GM10266 (cell line): ENCODE measurements at regions not wholly inside any gene's neighbourhood (a gene's known extent, or its start where the extent isn't known, plus 50 kb on each side); places are given as distances from the start of the nearest gene placed in this dataset.
"Not testable (repeated sequence)": the region's sequence is repeated elsewhere in the genome, so short reads cannot be mapped to it uniquely, and the experiment has no call there.

Source experiments
- DNase-seq: peaks from one replicate; pipeline ENCODE4 v3.0.0; 2012; ENCODE audit errors: extremely low spot score
- TF ChIP-seq, protein P1 (sequence below): IDR thresholded peaks from 2 replicates; pipeline ENCODE4 v1.5.1; 2012; ENCODE audit warnings: mild to moderate bottlenecking, low read depth; ENCODE audit not compliant: control insufficient read depth, insufficient read depth; ENCODE audit errors: missing control alignments

DNA sequence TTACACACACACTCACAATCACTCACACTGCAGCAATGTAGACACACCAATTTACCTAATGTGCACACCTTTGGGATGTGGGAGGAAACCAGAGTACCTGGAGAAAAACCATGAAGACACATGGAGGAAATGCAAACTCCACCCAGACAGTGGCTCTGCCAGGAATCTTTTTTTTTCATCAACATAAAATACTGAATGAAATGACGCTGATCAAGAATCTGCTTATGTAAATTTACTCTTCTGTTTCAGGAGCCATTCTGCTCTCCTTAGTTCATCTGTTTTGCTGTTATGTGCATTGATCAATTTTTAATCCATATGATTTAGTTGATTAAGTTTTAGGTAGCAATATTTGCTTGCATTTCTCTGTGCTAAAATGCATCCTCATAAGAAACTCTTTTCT is 414.2 kb upstream of the CCDC54 start:
- TF ChIP-seq, protein P1, sequence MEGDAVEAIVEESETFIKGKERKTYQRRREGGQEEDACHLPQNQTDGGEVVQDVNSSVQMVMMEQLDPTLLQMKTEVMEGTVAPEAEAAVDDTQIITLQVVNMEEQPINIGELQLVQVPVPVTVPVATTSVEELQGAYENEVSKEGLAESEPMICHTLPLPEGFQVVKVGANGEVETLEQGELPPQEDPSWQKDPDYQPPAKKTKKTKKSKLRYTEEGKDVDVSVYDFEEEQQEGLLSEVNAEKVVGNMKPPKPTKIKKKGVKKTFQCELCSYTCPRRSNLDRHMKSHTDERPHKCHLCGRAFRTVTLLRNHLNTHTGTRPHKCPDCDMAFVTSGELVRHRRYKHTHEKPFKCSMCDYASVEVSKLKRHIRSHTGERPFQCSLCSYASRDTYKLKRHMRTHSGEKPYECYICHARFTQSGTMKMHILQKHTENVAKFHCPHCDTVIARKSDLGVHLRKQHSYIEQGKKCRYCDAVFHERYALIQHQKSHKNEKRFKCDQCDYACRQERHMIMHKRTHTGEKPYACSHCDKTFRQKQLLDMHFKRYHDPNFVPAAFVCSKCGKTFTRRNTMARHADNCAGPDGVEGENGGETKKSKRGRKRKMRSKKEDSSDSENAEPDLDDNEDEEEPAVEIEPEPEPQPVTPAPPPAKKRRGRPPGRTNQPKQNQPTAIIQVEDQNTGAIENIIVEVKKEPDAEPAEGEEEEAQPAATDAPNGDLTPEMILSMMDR: no peak
- DNase-seq: no peak

DNA sequence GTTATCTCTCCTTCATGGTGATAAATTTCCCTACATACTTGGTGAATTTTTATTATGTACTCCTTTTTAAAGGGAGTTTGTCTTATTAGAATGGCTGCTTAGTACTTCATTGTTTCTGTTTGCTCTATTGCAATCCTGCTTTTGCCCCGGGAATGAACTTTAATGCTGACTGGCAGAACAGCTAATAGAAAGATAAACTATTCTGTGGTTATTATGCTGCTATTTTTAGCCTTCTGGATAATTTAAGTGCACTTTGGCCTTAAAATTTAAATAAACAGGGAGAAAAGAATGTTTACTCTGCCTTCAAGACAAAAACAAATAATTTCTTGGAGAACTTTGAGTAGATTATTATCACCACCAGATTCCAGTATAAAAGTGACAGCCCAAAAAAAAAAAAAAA is 413.8 kb upstream of the CCDC54 start:
- TF ChIP-seq, protein P1: no peak
- no peak for DNase-seq

DNA sequence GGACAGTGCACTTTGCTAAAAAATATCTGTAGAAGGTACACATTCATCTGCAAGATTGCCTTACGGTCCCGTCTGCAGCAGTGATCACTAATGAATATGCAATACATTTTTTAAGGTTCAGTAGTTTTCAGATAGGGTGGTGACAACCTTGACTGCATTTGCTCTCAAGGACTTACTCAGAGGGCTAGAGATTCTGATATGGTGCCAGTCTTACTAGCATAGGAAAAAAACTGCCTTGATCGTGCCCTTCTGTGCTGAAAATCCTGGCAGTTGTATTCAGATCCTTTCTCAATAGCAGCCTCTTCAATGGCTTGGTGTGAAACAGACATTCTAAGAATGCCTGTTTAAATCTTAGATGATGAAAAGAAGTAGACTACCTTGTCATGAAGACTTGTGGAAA is 411.9 kb upstream of the CCDC54 start:
- no peak for DNase-seq
- TF ChIP-seq, protein P1: no peak

DNA sequence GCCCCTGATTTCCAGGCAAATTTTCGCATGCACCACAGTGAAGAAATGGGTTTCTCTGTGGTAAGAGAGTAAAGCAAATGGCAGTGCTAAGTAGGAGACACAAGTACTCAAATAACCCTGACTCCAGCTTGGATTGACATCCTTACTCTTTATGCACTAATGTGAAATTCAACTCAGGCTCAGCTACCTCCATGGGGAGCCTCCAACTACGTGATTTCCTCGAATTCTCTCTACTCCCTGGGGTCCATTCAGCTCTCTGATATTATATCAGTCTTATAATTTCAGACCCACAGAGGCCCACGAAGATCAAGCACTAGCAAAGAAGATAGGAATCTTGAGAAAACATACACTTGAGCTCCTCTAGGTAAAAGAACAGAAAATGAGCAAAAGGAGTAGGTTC is 407.6 kb upstream of the CCDC54 start:
- TF ChIP-seq, protein P1: no peak
- DNase-seq: no peak

DNA sequence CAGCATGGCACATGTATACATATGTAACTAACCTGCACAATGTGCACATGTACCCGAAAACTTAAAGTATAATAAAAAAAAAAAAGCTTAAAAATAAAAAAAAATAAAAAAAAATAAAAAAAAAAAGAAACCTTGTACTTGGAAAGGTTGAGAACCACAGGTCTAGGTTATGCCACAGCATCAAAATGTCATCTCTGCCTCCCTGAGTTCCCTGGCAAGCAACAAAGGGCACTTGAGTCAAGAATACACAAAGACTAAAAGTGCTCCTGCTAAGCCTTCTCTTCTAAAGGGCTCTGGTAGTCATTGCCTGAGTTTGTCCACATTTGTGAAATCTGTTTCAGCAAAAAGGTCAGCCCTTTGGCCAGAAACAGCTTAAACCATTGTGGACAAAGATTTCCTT is 395.8 kb upstream of the CCDC54 start:
- TF ChIP-seq, protein P1: no peak
- no peak for DNase-seq

DNA sequence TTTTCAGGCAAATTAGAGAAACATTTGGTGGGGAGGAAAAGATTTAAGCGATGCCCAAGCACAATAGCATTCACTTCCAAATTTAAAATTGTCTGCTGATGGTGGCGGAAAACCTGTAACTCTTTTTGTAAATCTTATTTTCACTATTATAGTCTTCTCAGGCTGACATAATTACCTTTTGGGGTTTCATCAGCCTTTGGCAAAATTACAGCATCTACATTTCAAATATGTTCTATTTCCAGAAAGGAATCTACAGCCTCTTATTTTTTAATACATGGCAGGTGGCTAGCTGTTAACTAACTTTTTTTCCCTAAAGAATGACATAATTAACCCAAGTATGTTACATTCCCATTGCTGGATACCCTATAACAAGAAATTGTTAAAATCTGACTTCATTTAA is 391.5 kb upstream of the CCDC54 start:
- TF ChIP-seq, protein P1: no peak
- no peak for DNase-seq

DNA sequence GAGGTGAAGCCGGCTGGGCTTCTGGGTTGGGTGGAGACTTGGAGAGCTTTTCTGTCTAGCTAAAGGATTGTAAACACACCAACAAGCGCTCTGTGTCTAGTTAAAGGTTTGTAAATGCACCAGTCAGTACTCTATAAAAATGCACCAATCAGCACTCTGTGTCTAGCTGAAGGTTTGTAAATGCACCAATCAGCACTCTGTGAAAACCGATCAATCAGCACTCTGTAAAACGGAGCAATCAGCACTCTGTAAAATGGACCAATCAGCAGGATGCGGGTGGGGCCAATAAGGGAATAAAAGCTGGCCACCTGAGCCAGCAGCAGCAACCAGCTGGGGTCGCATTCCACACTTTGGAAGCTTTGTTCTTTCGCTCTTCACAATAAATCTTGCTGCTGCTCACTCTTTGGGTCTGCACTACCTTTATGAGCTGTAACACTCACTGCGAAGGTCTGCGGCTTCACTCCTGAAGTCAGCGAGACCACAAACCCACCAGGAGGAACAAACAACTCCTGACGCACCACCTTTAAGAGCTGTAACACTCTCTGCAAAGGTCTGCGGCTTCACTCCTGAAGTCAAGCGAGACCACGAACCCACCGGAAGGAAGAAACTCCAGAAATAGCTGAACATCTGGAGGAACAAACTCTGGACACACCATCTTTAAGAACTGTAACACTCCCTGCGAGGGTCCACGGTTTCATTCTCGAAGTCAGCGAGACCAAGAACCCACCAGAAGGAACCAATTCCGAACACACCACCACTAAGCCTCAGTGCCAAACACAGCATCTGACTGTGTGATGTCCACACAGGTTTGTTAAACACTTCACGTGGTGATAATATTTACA is 378.2 kb upstream of the CCDC54 start:
- not testable (repeated sequence) for DNase-seq
